Motor neuron (in vitro differentiated cells): ENCODE measurements at regions not wholly inside any gene's neighbourhood (a gene's known extent, or its start where the extent isn't known, plus 50 kb on each side); places are given as distances from the start of the nearest gene placed in this dataset.
"Not testable (repeated sequence)": the region's sequence is repeated elsewhere in the genome, so short reads cannot be mapped to it uniquely, and the experiment has no call there.

ENCODE experiments used
- ATAC-seq, 8 experiments: fragments of 200-7000 bp; cut with Tn5 transposase; replicated peaks in 6 of 8; 2 replicates each; pipeline ENCODE4 v1.8.0; 2021; ENCODE audit warnings: mild to moderate bottlenecking in 8 of 8, moderate library complexity in 8 of 8
- H3K27ac ChIP-seq, 2 donors: fragments of 250-450 bp; sonication (Bioruptor Pico); 2 replicates each; pipeline ENCODE4 v1.9.0; 2021; ENCODE audit warnings: antibody characterized with exemption in 2 of 2, mild to moderate bottlenecking in 2 of 2, moderate library complexity in 1 of 2
- H3K4me1 ChIP-seq, 2 donors: fragments of 250-450 bp; sonication (Bioruptor Pico); replicated peaks in 1 of 2; 2 replicates each; pipeline ENCODE4 v1.6.1; 2021; ENCODE audit warnings: antibody characterized with exemption in 2 of 2, mild to moderate bottlenecking in 2 of 2, moderate library complexity in 1 of 2
- H3K4me3 ChIP-seq, 5 donors: fragments of 250-450 bp; sonication (Bioruptor Pico); 2 replicates each; pipeline ENCODE4 v1.9.0; 2021; ENCODE audit warnings: antibody characterized with exemption in 5 of 5, mild to moderate bottlenecking in 5 of 5, moderate library complexity in 4 of 5
- WGBS, 10 experiments: fragments of 450-650 bp; shearing (Covaris generic); methylation state at CpG; one replicate each; pipeline ENCODE4 v1.0.0; 2022; 5-methylcytosine and 5-hydroxymethylcytosine counted together
- in situ Hi-C, 9 experiments: fragments of 400-800 bp; cut with MboI; loops; one replicate each; pipeline ENCODE4 v1.15.0; 2021; ENCODE audit warnings: low sequenced_read_pairs in 9 of 9, low pct_unique_long_range_greater_than_20kb in 2 of 9; ENCODE audit not compliant: unreplicated experiment in 9 of 9

DNA sequence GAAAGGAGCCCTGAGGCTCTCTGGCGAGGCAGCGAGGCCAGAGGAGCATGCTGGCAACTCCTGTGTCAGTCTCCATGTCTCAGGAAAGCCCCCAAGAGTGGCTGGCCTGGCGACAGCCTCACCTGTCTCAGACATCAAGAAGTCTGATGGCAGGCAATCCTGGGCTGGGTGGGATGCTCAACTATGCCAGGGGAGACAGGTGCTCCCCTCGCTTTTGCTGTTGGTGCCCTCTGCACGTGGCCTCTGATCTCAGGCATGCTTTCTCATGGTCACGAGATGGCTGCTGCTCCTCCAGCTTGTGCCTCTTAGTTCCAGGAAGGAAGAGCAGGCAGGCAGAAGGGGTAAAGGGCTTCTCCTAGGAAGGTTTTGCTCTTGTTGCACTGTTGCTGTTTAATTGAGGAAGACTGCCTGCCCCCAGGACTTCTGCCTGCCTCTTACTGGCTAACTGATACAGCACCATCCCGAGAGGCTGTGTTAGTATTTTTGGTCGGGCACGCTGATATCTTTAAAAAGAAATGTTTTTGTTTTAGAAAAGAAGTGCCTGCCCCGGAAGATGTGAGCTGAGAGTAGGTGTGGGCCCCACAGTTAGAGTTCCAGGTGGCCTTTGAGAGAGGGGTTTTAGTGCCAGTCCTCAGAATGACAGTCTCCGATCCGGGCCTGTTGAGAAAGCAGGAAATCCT, 344.8 kb upstream of the HS6ST1 start:
- in situ Hi-C loops: no loop called here

DNA sequence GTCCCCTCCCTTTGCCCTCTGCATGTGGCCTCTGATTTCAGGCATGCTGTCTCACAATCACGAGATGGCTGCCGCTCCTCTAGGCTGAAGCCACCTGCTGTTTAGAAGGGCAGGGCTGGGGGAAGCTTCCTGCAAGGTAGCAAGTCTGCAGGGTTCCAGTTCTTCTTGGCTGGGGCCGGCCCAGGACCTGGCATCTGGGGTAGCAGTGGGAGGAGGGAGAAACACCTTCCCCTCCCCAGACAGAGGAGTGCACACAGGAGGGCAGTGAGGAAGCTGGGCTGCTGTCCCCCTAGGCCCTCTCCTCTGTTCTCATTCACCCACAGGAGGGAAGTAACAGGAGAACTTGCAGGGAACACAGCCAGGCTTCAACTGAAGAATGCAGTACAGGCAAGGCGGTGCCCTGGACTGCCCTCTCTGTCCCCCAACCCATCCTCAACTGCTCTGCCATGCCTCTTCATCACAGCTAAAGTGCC, 345.9 kb upstream of the HS6ST1 start:
- WGBS, 10 experiments: 0 to 100% (median 100%) methylated on average over 1 of the region's 4 CpGs; no CpG with 5 or more reads in 7 of the 10 experiments
- peaks cover 12% of the 10 kb centered on the region in 2 donors for H3K4me1 ChIP-seq
- no peak overlapping the region for H3K27ac ChIP-seq
- in situ Hi-C loops: no loop called here
- ATAC-seq: peak in 5 of 8 experiments; percentile 4 to 48 (median 45)
- H3K4me3 ChIP-seq: no peak overlapping the region

More for the DNA sequence above, 344.8 kb upstream of the HS6ST1 start:
- Histone ChIP-seq H3K27ac (no peak overlapping the region), H3K4me3 (no peak overlapping the region), H3K4me1 (peaks cover 12% of the 10 kb centered on the region in 2 donors)
- WGBS, 10 experiments: 20 to 100% (median 94%) methylated on average over 1 to 9 of the region's 12 CpGs; no CpG with 5 or more reads in 1 of the 10 experiments
- no peak for ATAC-seq

DNA sequence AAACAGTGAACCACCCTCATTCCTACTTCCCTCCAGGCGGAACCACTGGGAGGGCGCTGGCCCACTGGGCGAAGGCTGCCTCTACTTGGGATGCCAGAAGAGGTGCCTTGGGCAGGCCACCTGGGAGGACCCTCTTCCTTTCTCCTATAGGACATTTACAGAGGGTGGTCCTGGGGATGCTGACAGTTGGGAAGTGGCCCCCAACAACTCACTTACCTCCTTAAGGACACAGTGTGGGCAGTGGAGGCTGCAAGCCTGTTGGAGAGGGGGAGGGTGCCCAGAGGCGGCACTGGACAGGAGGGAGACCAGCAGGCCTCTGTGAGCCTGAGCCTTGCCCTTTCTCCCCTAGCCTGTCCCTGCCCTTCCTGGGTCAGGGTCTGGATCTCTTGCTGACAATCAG, 346.4 kb upstream of the HS6ST1 start:
- in situ Hi-C loops: no loop called here
- WGBS, 10 experiments: 67 to 100% (median 85%) methylated on average over 1 to 2 of the region's 4 CpGs; no CpG with 5 or more reads in 6 of the 10 experiments
- Histone ChIP-seq H3K4me3 (no peak overlapping the region), H3K27ac (no peak overlapping the region), H3K4me1 (peaks cover 12% of the 10 kb centered on the region in 2 donors)
- ATAC-seq: no peak

DNA sequence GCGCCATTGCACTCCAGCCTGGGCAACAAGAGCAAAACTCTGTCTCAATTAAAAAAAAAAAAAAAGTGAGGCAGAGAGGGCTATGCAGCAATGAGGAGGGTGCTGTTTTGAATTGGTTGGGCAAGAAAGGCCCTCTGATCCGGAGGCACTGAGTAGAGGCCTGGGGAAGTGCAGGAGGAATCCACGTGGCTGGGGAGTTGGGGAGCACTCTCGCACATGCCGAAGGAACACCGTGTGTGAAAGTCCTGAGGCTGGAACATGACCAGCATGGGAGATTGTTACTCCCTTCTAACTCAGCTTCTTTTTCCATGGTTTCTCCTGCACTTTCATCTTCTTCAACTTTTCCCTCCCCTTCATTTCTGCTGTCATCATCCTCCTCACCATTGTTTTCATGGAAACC, 347.9 kb upstream of the HS6ST1 start:
- no peak for ATAC-seq
- Histone ChIP-seq H3K4me3 (no peak overlapping the region), H3K4me1 (peaks cover 9 to 12% of the 10 kb centered on the region in 2 donors), H3K27ac (no peak overlapping the region)
- in situ Hi-C loops: no loop called here
- 41 to 96% (median 86%) methylated on average over 2 to 6 of the region's 6 CpGs; no CpG with 5 or more reads in 4 of the 10 experiments for WGBS, 10 experiments

DNA sequence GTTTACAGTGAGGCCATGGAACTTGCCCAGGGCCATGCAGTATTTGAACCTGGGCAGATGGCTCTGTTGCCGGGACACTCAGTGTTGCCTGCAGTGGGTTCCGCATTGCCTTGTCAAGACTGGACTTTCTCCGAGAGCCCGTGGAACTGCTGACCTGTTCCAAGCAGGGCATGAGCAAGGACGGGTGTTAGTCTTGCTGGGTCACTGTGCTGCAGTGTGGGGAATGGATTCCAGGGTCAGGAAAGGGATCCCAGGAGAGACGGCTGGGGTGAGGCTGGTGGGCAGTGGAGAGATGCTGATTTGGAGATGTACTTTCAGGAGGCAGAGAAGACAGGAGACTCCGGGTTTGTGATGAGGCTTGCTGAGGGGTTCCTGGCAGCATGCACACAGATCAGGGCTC, 348.7 kb upstream of the HS6ST1 start:
- Histone ChIP-seq H3K27ac (no peak overlapping the region), H3K4me3 (no peak overlapping the region), H3K4me1 (peaks cover 2 to 4% of the 10 kb centered on the region in 2 donors)
- in situ Hi-C loops: no loop called here
- ATAC-seq: no peak
- 50 to 100% (median 87%) methylated on average over 1 to 6 of the region's 7 CpGs; no CpG with 5 or more reads in 5 of the 10 experiments for WGBS, 10 experiments

DNA sequence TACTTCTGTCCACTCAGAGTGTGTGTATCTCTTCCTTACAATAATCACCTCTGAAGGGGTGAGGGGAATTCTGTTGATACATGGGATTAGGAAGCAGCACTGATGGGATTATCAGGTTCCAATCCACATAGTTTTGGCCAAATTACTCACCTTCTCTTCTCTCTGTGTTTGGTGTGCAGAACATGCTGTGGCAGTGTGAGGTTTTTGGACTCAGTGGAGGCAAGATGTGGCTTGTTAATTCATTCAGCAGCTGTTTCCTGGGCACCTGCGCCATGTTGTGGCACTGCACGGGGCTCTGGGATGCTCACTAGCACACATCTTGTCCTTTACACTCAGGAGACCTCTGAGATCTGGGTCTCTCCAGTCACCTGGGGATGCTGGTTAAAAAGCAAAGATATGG, 350.3 kb upstream of the HS6ST1 start:
- ATAC-seq: no peak
- in situ Hi-C loops: no loop called here
- 50 to 100% (median 100%) methylated on average over 1 to 2 of the region's 2 CpGs; no CpG with 5 or more reads in 7 of the 10 experiments for whole genome bisulfite sequencing, 10 experiments

DNA sequence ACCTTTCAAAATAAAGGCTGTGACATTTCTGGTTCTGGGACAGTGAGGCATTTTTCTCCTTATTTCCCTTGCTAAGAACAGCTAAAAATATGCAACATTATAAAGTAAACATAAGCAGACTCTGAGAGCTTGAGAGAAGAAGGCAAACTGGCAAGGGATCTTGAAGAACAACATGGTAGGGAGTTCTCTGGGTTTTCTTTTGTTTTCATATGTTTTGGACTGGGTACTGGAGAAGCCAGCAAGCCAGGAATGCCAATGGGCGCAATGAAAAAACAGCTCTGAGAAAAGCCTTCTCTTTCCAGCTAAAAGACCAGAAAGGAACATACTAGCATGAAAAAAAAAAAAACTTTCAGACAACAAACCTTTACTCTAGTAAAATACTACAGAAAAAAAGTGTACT, 351.4 kb upstream of the HS6ST1 start:
- in situ Hi-C loops: no loop called here
- H3K4me1 ChIP-seq: peaks cover 2 to 4% of the 10 kb centered on the region in 2 donors
- WGBS, 10 experiments: 100% methylated on average over 1 of the region's 1 CpG; no CpG with 5 or more reads in 7 of the 10 experiments
- H3K4me3 ChIP-seq: no peak overlapping the region
- no peak overlapping the region for H3K27ac ChIP-seq
- no peak for ATAC-seq

More for the DNA sequence above, 350.3 kb upstream of the HS6ST1 start:
- Histone ChIP-seq H3K4me1 (peaks cover 2 to 4% of the 10 kb centered on the region in 2 donors), H3K4me3 (no peak overlapping the region), H3K27ac (no peak overlapping the region)

DNA sequence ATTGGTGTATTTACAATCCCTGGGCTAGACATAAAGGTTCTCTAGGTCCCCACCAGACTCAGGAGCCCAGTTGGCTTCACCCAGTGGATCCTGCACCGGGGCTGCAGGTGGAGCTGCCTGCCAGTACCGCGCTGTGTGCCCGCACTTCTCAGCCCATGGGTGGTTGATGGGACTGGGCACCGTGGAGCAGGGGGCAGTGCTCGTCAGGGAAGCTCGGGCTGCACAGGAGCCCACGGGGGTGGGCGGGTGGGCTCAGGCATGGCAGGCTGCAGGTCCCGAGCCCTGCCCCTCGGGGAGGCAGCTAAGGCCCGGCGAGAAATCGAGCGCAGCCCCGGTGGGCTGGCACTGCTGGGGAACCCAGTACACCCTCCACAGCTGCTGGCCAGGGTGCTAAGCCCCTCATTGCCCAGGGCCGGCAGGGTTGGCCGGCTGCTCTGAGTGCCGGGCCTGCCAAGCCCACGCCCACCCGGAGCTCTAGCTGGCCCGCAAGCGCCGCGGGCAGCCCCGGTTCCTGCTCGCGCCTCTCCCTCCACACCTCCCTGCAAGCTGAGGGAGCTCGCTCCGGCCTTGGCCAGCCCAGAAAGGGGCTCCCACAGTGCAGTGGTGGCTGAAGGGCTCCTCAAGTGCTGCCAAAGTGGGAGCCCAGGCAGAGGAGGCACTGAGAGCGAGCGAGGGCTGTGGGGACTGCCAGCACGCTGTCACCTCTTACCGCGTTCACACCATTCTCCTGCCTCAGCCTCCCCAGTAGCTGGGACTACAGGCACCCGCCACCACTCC, 353.5 kb upstream of the HS6ST1 start:
- H3K27ac ChIP-seq, ATAC-seq, in situ Hi-C loops, H3K4me1 ChIP-seq, H3K4me3 ChIP-seq: not testable (repeated sequence)
- WGBS, 10 experiments: 100% methylated on average over 1 of the region's 36 CpGs; no CpG with 5 or more reads in 8 of the 10 experiments

DNA sequence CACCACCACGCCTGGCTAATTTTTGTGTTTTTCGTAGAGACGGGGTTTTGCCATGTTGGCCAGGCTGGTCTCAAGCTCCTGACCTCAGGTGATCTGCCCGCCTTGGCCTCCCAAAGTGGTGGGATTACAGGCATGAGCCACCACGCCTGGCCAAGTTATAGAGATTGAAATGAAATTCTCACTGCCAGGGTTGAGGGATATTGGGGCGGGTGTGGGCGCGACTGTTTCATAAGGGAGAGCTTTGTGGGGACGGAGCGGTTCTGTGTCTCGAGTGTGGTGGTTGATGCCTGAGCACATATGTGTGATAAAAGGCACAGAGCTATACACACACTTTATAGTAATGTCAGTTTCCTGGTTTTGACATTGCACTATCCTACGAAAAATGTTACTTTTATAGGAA, 361.0 kb upstream of the HS6ST1 start:
- H3K27ac ChIP-seq, H3K4me3 ChIP-seq, in situ Hi-C loops, ATAC-seq: not testable (repeated sequence)
- WGBS, 10 experiments: 60 to 100% (median 90%) methylated on average over 1 to 7 of the region's 12 CpGs; no CpG with 5 or more reads in 2 of the 10 experiments
- peaks cover 9 to 11% of the 10 kb centered on the region in 2 donors for H3K4me1 ChIP-seq

DNA sequence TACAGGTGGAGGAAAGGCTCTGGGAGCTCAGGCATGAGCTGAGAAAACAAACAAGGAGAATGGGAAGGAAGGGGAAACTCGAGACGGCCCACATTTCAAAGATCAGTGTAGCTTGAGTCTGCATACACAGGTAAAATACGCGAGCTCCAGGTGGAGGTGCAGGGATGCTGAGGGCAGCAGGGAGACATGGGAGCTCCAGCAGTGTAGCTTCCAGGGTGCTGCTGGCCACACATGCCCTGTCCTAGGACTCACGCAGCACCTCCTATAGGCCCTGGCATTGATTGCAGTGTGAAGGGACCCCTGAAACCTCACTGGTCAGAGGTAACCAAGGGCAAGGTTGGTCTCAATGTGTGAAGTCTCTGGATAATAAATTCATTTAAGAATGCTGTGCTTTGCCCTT, 362.8 kb upstream of the HS6ST1 start:
- Histone ChIP-seq H3K27ac (no peak overlapping the region), H3K4me3 (no peak overlapping the region), H3K4me1 (peaks cover 9 to 11% of the 10 kb centered on the region in 2 donors)
- WGBS, 10 experiments: 7 to 100% (median 79%) methylated on average over 1 to 3 of the region's 5 CpGs; no CpG with 5 or more reads in 3 of the 10 experiments
- in situ Hi-C loops: no loop called here
- ATAC-seq: no peak

DNA sequence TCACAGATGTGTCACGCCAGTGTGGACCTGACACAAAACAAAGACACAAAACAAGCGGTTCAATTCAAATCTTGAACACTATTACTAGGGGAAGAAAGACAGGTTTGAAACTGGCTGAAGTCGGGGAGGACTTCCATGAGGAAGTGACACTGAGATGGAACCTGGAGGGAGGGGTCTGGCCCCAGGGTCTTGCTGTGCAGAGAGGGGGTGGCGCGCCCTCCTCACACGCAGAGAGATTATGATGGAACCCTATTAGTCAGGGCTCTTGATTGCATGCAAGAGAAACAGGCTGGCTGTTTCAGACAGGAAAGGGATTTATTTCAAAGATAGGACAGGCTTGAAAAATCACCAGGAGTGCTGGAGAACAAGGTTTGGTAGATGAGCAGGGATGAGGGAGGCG, 363.6 kb upstream of the HS6ST1 start:
- no peak overlapping the region for H3K4me3 ChIP-seq
- no peak overlapping the region for H3K27ac ChIP-seq
- 56 to 100% (median 96%) methylated on average over 1 to 5 of the region's 7 CpGs; no CpG with 5 or more reads in 1 of the 10 experiments for WGBS, 10 experiments
- H3K4me1 ChIP-seq: peaks cover 9 to 11% of the 10 kb centered on the region in 2 donors
- peak in 2 of 8 experiments; percentile 36 to 49 for ATAC-seq
- in situ Hi-C loops: no loop called here

DNA sequence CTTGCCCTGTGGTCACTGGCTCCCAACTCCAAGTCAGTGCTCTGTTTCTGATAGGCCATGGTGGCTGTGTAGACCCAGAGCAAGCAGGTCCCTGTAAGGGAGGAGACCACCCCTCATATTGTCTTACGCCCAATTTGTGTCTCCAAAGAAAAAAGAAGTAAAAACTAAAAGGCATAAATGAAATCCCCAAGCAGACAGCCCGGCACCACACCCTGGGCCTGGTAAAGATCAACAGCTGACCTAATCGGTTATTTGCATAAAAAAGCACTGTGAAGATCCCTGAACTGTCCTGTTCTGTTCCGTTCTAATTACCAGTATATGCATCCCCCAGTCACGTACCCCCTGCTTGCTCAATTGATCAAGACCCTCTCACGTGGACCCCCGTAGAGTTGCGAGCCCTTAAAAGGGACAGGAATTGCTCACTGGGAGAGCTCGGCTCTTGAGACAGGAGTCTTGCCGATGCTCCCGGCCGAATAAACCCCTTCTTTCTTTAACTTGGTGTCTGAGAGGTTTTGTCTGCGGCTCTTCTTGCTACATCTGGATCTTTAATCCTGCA, 364.1 kb upstream of the HS6ST1 start:
- Histone ChIP-seq H3K27ac (no peak overlapping the region), H3K4me1 (peaks cover 9 to 11% of the 10 kb centered on the region in 2 donors), H3K4me3 (no peak overlapping the region)
- 44 to 91% (median 79%) methylated on average over 2 to 13 of the region's 13 CpGs; no CpG with 5 or more reads in 3 of the 10 experiments for WGBS, 10 experiments
- in situ Hi-C loops: no loop called here
- peak in 3 of 8 experiments; percentile 37 to 77 (median 72) for ATAC-seq

DNA sequence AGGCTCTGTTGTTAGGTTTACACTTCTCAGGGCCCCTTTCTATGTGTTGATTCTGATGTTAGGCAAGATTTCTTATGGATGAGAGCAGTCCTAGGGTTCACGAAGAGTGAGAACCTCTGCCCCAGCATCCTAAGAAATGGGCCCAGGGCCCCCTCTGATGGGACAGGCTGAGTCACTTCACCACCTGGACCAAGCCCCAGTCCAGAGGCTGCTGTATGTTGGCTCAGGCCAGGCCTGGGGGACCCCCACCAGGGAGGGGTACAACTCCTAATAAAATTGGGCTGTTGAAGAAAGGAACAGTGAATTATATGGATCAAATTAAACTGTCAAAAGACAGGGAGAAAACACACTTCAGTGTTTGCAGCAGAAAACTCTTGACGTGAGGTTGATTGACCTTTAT, 365.9 kb upstream of the HS6ST1 start:
- no peak for ATAC-seq
- Histone ChIP-seq H3K4me3 (no peak overlapping the region), H3K4me1 (peaks cover 9 to 11% of the 10 kb centered on the region in 2 donors), H3K27ac (no peak overlapping the region)
- in situ Hi-C loops: no loop called here
- WGBS, 10 experiments: 75 to 100% (median 100%) methylated on average over 1 to 2 of the region's 2 CpGs; no CpG with 5 or more reads in 5 of the 10 experiments
